ENCODE measurements at regions not wholly inside any gene's neighbourhood (a gene's known extent, or its start where the extent isn't known, plus 50 kb on each side); places are given as distances from the start of the nearest gene placed in this dataset.

- no peak overlapping the region for H3K9ac ChIP-seq (ENCODE audit: insufficient read depth, low read length, poor library complexity, severe bottlenecking)
- no peak overlapping the region for H3K4me3 ChIP-seq (replicated peaks in 1 of 3; ENCODE audit: low read depth in 2 of 3, low read length in 3 of 3)
- TF ChIP-seq CTCF (IDR thresholded peaks at IDR 0.05): no peak
- H3K4me1 ChIP-seq (ENCODE audit: control insufficient read depth in 1 of 2, insufficient read depth in 2 of 2, low read length in 2 of 2): no peaks in the 10 kb centered on the region
- no peaks in the 10 kb centered on the region for H3K79me2 ChIP-seq (ENCODE audit: insufficient read depth, low read length)
- Mint-ChIP-seq H3K27ac (no peak overlapping the region), H3K27me3 (ENCODE audit: low read depth in 3 of 3) (no peaks in the 10 kb centered on the region), H3K9me3 (peaks cover 0 to 4% (median 0%) of the 10 kb centered on the region in 7 donors), H3K4me1 (no peaks in the 10 kb centered on the region), H3K36me3 (no peaks in the 10 kb centered on the region), H3K4me3 (no peak overlapping the region)
- H3K9me3 ChIP-seq (replicated peaks in 1 of 2; ENCODE audit: control insufficient read depth in 1 of 2, insufficient read depth in 1 of 2, low read length in 2 of 2): no peaks in the 10 kb centered on the region
- DNase-seq: no peak
- intact Hi-C loops (cut with micrococcal nuclease): no loop called here
- H3K27me3 ChIP-seq (ENCODE audit: control insufficient read depth in 2 of 2, insufficient read depth in 2 of 2, low read length in 2 of 2): no peaks in the 10 kb centered on the region
- H3K36me3 ChIP-seq (replicated peaks in 1 of 2; ENCODE audit: control insufficient read depth in 1 of 2, insufficient read depth in 2 of 2, low read length in 2 of 2): no peaks in the 10 kb centered on the region
- no peak overlapping the region for H2AFZ ChIP-seq (ENCODE audit: insufficient read depth, low read depth, low read length, poor library complexity, severe bottlenecking)
- H3K4me2 ChIP-seq (replicated peaks; ENCODE audit: extremely low read depth, low read length, poor library complexity, severe bottlenecking): no peak overlapping the region
- no peaks in the 10 kb centered on the region for H4K20me1 ChIP-seq (ENCODE audit: insufficient read depth, low read length)
- H3K27ac ChIP-seq (ENCODE audit: low read depth in 1 of 2, low read length in 2 of 2): no peak overlapping the region
- WGBS (ENCODE audit: insufficient coverage): 100% methylated on average over 1 of the region's 3 CpGs
These were observed 76.6 kb upstream of the PIAS1 start for GRCh38 chr15:67977414-67978089.

GRCh38 chr15:67979281-67979680 is 74.8 kb upstream of the PIAS1 start:
- Mint-ChIP-seq H3K4me3 (no peak overlapping the region), H3K4me1 (no peaks in the 10 kb centered on the region), H3K36me3 (no peaks in the 10 kb centered on the region), H3K9me3 (peaks cover 0 to 4% (median 0%) of the 10 kb centered on the region in 7 donors), H3K27me3 (ENCODE audit: low read depth in 3 of 3) (peaks cover 0 to 2% (median 0%) of the 10 kb centered on the region in 3 donors), H3K27ac (no peak overlapping the region)
- Histone ChIP-seq H2AFZ (ENCODE audit: insufficient read depth, low read depth, low read length, poor library complexity, severe bottlenecking) (no peak overlapping the region), H3K79me2 (ENCODE audit: insufficient read depth, low read length) (no peaks in the 10 kb centered on the region), H3K36me3 (replicated peaks in 1 of 2; ENCODE audit: control insufficient read depth in 1 of 2, insufficient read depth in 2 of 2, low read length in 2 of 2) (no peaks in the 10 kb centered on the region), H3K9me3 (replicated peaks in 1 of 2; ENCODE audit: control insufficient read depth in 1 of 2, insufficient read depth in 1 of 2, low read length in 2 of 2) (no peaks in the 10 kb centered on the region), H3K4me1 (ENCODE audit: control insufficient read depth in 1 of 2, insufficient read depth in 2 of 2, low read length in 2 of 2) (no peaks in the 10 kb centered on the region), H3K27ac (ENCODE audit: low read depth in 1 of 2, low read length in 2 of 2) (no peak overlapping the region), H3K4me2 (replicated peaks; ENCODE audit: extremely low read depth, low read length, poor library complexity, severe bottlenecking) (no peak overlapping the region), H3K27me3 (ENCODE audit: control insufficient read depth in 2 of 2, insufficient read depth in 2 of 2, low read length in 2 of 2) (no peaks in the 10 kb centered on the region), H3K9ac (ENCODE audit: insufficient read depth, low read length, poor library complexity, severe bottlenecking) (no peak overlapping the region), H3K4me3 (replicated peaks in 1 of 3; ENCODE audit: low read depth in 2 of 3, low read length in 3 of 3) (no peak overlapping the region), H4K20me1 (ENCODE audit: insufficient read depth, low read length) (no peaks in the 10 kb centered on the region)
- TF ChIP-seq CTCF (IDR thresholded peaks at IDR 0.05): no peak
- DNase-seq: no peak
- intact Hi-C loops (cut with micrococcal nuclease): no loop called here
